Lower leg skin (tissue), 4 donors: ENCODE measurements at regions not wholly inside any gene's neighbourhood (a gene's known extent, or its start where the extent isn't known, plus 50 kb on each side); places are given as distances from the start of the nearest gene placed in this dataset.

Experiments
- DNase-seq, 2 donors: peaks; one replicate each; pipeline ENCODE4 v3.0.0-alpha.2; 2019; ENCODE audit warnings: low spot score in 2 of 2
- H3K4me3 ChIP-seq: fragments of 200-600 bp; sonication (generic); 2 replicates; pipeline ENCODE4 v1.5.1; 2017; ENCODE audit warnings: mild to moderate bottlenecking, low read depth; ENCODE audit not compliant: poor library complexity, severe bottlenecking
- CTCF ChIP-seq, 3 donors: fragments of 450-650 bp; IDR thresholded peaks; one replicate each; pipeline ENCODE4 v1.5.1; 2016; ENCODE audit warnings: antibody characterized with exemption in 3 of 3, mild to moderate bottlenecking in 3 of 3, moderate library complexity in 2 of 3
- POLR2A ChIP-seq, 2 donors: fragments of 450-650 bp; IDR thresholded peaks; one replicate each; pipeline ENCODE4 v1.6.1; 2016 to 2017; ENCODE audit warnings: antibody characterized with exemption in 2 of 2, mild to moderate bottlenecking in 1 of 2, moderate library complexity in 1 of 2
- WGBS, 2 donors: methylation state at CpG; one replicate each; pipeline ENCODE4 v1.1.5; 2018; 5-methylcytosine and 5-hydroxymethylcytosine counted together
- intact Hi-C: fragments of 100-400 bp; cut with DNase I; formaldehyde crosslinking; loops from one replicate; pipeline ENCODE4 v1.15.0; 2023; ENCODE audit warnings: low total_unique reads

GRCh38 chr20:24739746-24740145 is 209.3 kb upstream of the CST7 start:
- 45 to 70% methylated on average over 1 of the region's 1 CpG for WGBS, 2 donors
- TF ChIP-seq CTCF (IDR thresholded peaks at IDR 0.05) (no peak), POLR2A (IDR thresholded peaks at IDR 0.05) (no peak)
- H3K4me3 ChIP-seq, result no peak overlapping the region
- DNase-seq, result no peak
- intact Hi-C loops, result no loop called here

DNA sequence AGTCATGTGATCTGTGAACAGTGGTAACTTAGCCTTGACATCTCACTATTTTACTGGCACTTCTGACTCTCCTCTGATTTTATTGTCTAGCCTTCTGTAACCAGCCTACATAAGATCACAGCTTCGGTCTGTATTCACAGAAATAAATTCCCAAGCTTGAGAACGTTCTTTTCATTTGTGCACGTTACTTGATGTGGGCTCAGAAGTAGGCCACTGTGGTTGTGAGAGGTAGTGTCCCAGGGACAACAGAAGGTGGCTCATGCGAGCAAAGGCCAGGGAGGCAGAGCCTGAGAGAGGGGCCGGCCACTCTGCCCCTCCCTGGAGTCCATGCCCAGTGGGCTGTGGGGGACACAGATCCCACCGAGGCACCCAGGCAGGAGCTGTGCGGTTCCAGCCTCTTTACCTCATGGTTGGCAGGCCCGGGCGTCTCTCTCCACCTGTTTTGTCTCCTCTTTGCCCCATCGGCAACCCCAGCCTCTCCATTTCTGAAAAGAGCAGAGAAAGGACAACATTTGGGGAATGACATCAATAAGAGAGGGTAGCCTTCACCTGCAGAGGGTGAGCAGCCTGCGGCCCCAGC is 207.5 kb upstream of the CST7 start:
- intact Hi-C loops, result no loop called here
- no peak for TF ChIP-seq POLR2A (IDR thresholded peaks at IDR 0.05)
- WGBS, 2 donors, result 85 to 86% methylated on average over 11 of the region's 11 CpGs
- DNase-seq, result peak in 1 of 2 donors; percentile 60
- no peak overlapping the region for H3K4me3 ChIP-seq

DNA sequence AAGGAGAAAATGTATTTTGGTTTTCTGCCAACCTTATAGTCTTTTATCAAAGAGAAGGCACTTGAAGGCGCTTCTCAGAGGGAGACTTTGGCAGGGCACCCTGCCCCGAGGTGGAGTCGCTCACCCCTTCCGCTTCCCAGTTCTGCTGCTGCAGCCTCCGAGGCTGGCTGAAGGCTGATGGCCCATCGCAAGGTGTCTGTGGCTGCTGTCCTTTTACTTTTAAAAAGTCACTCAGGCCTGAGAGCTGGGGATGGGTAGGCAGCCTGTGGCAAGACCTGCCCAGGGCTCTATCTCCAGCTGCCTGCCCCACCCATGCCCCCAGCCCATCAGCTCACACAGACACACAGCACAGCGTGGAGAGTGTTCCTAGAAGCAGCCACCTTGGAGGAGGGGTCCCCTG is 206.6 kb upstream of the CST7 start:
- 57 to 58% methylated on average over 7 of the region's 7 CpGs for WGBS, 2 donors
- intact Hi-C loops, result no loop called here
- H3K4me3 ChIP-seq, result no peak overlapping the region
- peak in 1 of 2 donors; percentile 43 for DNase-seq
- no peak for TF ChIP-seq POLR2A (IDR thresholded peaks at IDR 0.05)
- no peak for TF ChIP-seq CTCF (IDR thresholded peaks at IDR 0.05)

DNA sequence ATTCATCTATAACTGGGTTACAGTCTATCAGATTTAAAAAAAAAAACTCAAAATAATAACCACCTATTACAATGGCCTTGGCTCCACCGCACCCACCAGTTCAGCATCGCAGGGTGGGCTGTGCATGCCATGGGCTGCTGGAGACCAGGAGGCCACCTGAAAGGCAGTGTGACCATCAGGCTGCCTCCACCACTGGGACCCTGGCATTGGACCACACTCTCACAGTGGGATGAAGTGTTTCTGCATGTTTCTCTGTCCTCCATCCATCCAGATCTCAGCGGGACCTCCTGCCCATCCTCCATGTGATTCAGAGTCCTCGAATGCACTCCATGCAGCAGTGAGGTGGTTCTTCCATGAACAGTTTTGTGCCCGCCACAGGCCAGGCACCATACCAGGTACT is 206.1 kb upstream of the CST7 start:
- DNase-seq, result peak in 1 of 2 donors; percentile 72
- no peak for TF ChIP-seq POLR2A (IDR thresholded peaks at IDR 0.05)
- no peak for TF ChIP-seq CTCF (IDR thresholded peaks at IDR 0.05)
- WGBS, 2 donors, result 89 to 91% methylated on average over 5 of the region's 5 CpGs
- intact Hi-C loops, result no loop called here
- no peak overlapping the region for H3K4me3 ChIP-seq

DNA sequence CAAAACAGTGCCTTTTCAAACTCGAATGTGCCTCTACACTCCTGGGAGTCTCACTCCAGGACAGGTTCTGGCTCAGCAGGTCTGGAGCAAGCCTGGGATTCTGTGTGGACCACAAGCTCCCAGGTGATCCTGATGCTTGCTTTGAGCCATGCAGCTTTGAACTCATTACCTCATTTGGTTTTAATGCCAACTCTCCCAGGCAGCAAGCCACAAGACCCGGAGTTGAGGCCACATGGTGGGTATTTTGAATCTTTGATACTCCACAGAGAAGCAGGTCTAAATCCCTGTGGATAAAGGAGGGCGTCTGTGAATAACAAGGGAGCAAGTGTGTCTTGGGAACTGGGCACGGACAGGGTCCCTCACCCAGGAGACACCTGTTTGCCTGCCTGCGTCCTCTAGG is 205.4 kb upstream of the CST7 start:
- TF ChIP-seq CTCF (IDR thresholded peaks at IDR 0.05) (no peak), POLR2A (IDR thresholded peaks at IDR 0.05) (no peak)
- WGBS, 2 donors, result 67 to 74% methylated on average over 5 of the region's 5 CpGs

DNA sequence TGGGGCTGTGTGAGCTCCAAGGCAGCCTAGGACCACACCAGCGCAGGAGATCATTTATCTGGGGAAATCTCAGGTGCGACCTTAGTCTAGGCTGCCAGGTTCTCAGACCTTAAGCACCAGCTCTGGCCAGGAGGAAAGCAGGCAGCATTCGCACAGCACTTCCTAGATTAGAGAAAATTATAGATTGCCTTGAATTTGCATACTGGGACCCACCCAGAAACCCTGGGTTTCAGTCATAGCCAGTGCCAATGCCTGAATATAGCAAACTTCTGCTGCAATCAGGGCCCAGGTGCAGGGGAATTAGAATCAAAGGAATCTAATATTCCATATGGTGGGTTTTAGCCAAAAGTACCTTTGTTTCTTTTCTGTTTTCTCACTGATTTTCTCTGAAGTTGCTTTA is 204.3 kb upstream of the CST7 start:
- H3K4me3 ChIP-seq, result no peak overlapping the region
- 75 to 83% methylated on average over 3 of the region's 3 CpGs for WGBS, 2 donors
- no peak for DNase-seq
- intact Hi-C loops, result no loop called here
- TF ChIP-seq POLR2A (IDR thresholded peaks at IDR 0.05) (no peak), CTCF (IDR thresholded peaks at IDR 0.05) (no peak)

More for the DNA sequence above, 205.4 kb upstream of the CST7 start:
- intact Hi-C loops, result no loop called here
- peak in 1 of 2 donors; percentile 67 for DNase-seq
- no peak overlapping the region for H3K4me3 ChIP-seq
